Activated CD4-positive, alpha-beta memory T cell treated with anti-CD3 and anti-CD28 coated beads for 36 hours (primary cell): ENCODE measurements at regions not wholly inside any gene's neighbourhood (a gene's known extent, or its start where the extent isn't known, plus 50 kb on each side); places are given as distances from the start of the nearest gene placed in this dataset.
"Not testable (repeated sequence)": the region's sequence is repeated elsewhere in the genome, so short reads cannot be mapped to it uniquely, and the experiment has no call there.

Experiments used
- CTCF ChIA-PET: fragments of 350-600 bp; sonication (Branson Sonifier 250); formaldehyde crosslinking; loops from one replicate; lab custom pipeline; 2021; ENCODE audit warnings: antibody characterized with exemption, inconsistent platforms; lab: Charles Lee
- POLR2A ChIA-PET: fragments of 350-600 bp; sonication (Branson Sonifier 250); formaldehyde crosslinking; loops from one replicate; lab custom pipeline; 2021; ENCODE audit warnings: antibody characterized with exemption; lab: Charles Lee
- DNase-seq: peaks from one replicate; pipeline ENCODE4 v3.0.0-alpha.2; 2020
- H3K27ac Mint-ChIP-seq: one replicate; pipeline ENCODE4 v1.8.0; 2021; ENCODE audit warnings: mixed read lengths
- H3K27me3 Mint-ChIP-seq: one replicate; pipeline ENCODE4 v1.8.0; 2021; ENCODE audit warnings: mixed read lengths
- H3K36me3 Mint-ChIP-seq: one replicate; pipeline ENCODE4 v1.8.0; 2021; ENCODE audit warnings: mixed read lengths
- H3K4me1 Mint-ChIP-seq: one replicate; pipeline ENCODE4 v1.8.0; 2021; ENCODE audit warnings: low read depth, mixed read lengths
- H3K4me3 Mint-ChIP-seq: one replicate; pipeline ENCODE4 v1.8.0; 2021; ENCODE audit warnings: mild to moderate bottlenecking, mixed read lengths
- H3K9me3 Mint-ChIP-seq: one replicate; pipeline ENCODE4 v1.8.0; 2021; ENCODE audit warnings: mixed read lengths
- intact Hi-C: fragments of 100-400 bp; cut with micrococcal nuclease; formaldehyde crosslinking; loops from one replicate; pipeline ENCODE4 v1.15.1; 2023

DNA sequence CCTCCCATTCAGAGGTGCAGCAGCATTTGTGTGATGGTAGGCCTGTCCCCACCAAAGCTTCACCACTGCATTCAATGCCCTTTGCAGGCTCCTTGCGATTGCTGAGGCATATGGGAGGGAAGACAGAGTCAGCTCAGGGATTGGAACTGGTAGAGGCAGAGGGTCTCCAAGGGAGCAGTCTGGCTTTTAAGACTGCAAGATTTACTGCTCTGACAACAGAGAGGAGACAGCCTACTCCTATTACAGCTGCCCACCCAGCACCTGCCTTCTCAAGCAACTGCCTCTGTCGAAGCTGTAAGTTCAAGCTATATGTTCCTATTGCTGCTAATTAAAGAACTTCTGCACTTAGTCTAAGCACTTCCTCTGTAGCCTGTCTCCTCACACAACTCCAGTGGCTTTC lies 481.8 kb downstream of the FGF13 start:
- no peaks in the 10 kb centered on the region for H3K36me3 Mint-ChIP-seq
- intact Hi-C loops = no loop called here
- ChIA-PET CTCF (no interaction called here), POLR2A (no interaction called here)
- H3K4me1 Mint-ChIP-seq = no peaks in the 10 kb centered on the region
- DNase-seq = no peak
- H3K4me3 Mint-ChIP-seq = no peak overlapping the region
- no peak overlapping the region for H3K27ac Mint-ChIP-seq
- no peaks in the 10 kb centered on the region for H3K9me3 Mint-ChIP-seq
- H3K27me3 Mint-ChIP-seq = no peaks in the 10 kb centered on the region

DNA sequence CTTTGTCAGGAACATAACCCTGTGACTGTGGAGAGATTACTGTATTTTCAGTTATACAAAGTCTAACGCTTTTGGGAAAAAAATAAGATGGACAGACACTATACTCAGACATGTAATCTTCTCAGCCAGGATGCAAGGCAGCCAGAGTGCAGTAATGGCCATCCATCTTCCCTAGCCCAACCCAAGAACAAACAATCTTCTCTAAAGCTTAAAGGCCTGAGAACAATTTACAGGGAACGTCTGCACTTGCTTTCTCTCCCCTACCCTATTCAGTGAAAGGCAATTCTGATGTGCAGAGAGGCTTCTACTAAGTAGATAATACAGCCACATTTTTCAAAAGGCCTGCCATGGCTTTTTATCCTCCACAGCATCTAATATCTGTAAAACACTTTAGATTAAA lies 471.3 kb downstream of the FGF13 start:
- H3K4me3 Mint-ChIP-seq = no peak overlapping the region
- H3K4me1 Mint-ChIP-seq = no peaks in the 10 kb centered on the region
- no peak for DNase-seq
- no peaks in the 10 kb centered on the region for H3K27me3 Mint-ChIP-seq
- H3K27ac Mint-ChIP-seq = no peak overlapping the region
- ChIA-PET CTCF (no interaction called here), POLR2A (no interaction called here)
- H3K36me3 Mint-ChIP-seq = no peaks in the 10 kb centered on the region
- H3K9me3 Mint-ChIP-seq = no peaks in the 10 kb centered on the region
- intact Hi-C loops = no loop called here

DNA sequence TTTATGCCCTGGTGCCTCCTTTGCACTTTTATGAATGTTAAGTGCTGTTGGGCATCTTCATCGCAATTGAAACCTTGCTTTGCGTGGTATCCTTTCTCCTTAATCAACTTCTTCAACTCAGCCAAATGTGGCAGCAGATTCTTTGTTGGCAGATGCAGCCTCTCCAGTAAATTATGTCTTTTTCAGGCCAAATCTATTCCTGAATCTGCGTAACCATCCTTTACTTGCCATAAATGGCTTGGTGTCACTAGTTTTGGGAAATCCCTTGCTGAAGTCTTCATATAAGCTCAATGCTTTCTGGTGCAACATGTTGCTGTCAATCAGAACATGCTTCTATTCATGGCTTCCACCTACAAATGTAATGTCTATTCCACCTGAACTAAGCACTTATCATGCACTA lies 457.5 kb downstream of the FGF13 start:
- Mint-ChIP-seq H3K4me3 (no peak overlapping the region), H3K27me3 (no peaks in the 10 kb centered on the region), H3K9me3 (no peaks in the 10 kb centered on the region), H3K4me1 (no peaks in the 10 kb centered on the region), H3K36me3 (no peaks in the 10 kb centered on the region), H3K27ac (no peak overlapping the region)
- no peak for DNase-seq
- POLR2A ChIA-PET = no interaction called here
- CTCF ChIA-PET = no interaction called here
- intact Hi-C loops = no loop called here

DNA sequence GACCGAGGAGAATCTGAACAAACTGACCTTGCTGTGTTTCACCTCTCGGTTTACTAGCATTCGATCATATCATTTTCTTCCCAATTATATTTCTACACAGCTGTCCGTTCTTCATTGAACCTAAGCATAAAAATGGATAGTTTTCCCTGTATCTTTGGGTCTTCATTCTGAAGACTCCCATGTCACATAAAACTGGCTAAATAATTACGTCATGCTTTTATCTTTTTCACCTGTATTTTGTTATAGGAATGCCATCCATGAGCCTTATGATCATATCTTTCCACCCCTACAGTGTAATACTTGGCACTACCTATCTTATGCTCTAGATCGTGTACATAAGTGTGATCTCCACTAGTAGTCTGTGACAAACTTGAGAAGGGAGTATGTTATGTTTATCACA lies 456.1 kb downstream of the FGF13 start:
- H3K4me3 Mint-ChIP-seq = no peak overlapping the region
- ChIA-PET POLR2A (no interaction called here), CTCF (no interaction called here)
- no peaks in the 10 kb centered on the region for H3K4me1 Mint-ChIP-seq
- H3K36me3 Mint-ChIP-seq = no peaks in the 10 kb centered on the region
- intact Hi-C loops = no loop called here
- no peak overlapping the region for H3K27ac Mint-ChIP-seq
- no peak for DNase-seq
- H3K27me3 Mint-ChIP-seq = no peaks in the 10 kb centered on the region
- no peaks in the 10 kb centered on the region for H3K9me3 Mint-ChIP-seq

DNA sequence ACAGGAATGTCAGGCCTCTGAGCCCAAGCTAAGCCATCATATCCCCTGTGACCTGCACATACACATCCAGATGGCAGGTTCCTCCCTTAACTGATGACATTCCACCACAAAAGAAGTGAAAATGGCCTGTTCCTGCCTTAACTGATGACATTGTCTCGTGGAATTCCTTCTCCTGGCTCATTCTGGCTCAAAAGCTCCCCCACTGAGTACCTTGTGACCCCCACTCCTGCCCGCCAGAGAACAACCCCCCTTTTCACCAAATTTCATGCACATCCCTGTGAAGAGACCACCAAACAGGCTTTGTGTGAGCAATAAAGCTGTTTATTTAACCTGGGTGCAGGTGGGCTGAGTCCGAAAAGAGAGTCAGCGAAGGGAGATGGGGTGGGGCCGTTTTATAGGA lies 447.4 kb downstream of the FGF13 start:
- H3K27ac Mint-ChIP-seq, H3K27me3 Mint-ChIP-seq, DNase-seq, H3K4me1 Mint-ChIP-seq, POLR2A ChIA-PET, H3K9me3 Mint-ChIP-seq, H3K4me3 Mint-ChIP-seq, H3K36me3 Mint-ChIP-seq, intact Hi-C loops, CTCF ChIA-PET: not testable (repeated sequence)

DNA sequence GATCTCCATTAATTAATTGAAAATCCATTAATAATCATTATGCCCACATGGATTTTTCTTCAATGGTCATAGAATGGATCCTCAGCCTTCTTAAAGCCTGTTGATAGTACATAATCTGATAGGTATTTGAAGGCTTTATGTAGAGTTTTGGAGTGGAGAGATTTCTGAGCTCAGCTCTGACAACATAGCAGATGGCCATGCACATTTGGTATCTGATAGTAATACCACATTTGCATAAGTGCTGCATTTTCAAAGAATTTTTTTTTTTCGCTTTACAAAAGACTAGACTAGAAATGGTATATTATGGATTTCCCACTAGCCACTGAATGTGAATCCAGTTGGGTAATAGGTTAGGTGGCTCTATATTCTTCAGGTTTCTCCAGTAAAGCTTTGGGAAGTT lies 440.6 kb downstream of the FGF13 start:
- no peak for DNase-seq
- H3K27ac Mint-ChIP-seq = no peak overlapping the region
- no peaks in the 10 kb centered on the region for H3K36me3 Mint-ChIP-seq
- POLR2A ChIA-PET = no interaction called here
- H3K9me3 Mint-ChIP-seq = no peaks in the 10 kb centered on the region
- no peak overlapping the region for H3K4me3 Mint-ChIP-seq
- CTCF ChIA-PET = no interaction called here
- no peaks in the 10 kb centered on the region for H3K4me1 Mint-ChIP-seq
- intact Hi-C loops = no loop called here
- no peaks in the 10 kb centered on the region for H3K27me3 Mint-ChIP-seq

DNA sequence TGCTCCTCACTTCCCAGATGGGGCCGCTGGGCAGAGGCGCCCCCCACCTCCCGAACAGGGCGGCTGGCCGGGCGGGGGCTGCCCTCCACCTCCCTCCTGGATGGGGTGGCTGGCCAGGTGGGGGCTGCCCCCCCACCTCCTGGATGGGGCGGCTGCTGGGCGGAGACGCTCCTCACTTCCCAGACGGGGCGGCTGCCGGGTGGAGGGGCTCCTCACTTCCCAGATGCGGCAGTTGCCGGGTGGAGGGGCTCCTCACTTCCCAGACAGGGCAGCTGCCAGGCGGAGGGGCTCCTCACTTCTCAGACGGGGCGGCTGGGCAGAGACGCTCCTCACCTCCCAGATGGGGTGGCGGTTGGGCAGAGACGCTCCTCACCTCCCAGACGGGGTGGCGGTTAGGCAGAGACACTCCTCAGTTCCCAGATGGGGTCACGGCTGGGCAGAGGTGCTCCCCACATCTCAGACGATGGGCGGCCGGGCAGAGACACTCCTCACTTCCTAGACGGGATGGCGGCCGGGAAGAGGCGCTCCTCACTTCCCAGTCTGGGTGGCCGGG lies 428.8 kb downstream of the FGF13 start:
- H3K36me3 Mint-ChIP-seq, DNase-seq, POLR2A ChIA-PET, CTCF ChIA-PET, H3K9me3 Mint-ChIP-seq, H3K27ac Mint-ChIP-seq, H3K4me1 Mint-ChIP-seq, intact Hi-C loops, H3K27me3 Mint-ChIP-seq, H3K4me3 Mint-ChIP-seq: not testable (repeated sequence)

DNA sequence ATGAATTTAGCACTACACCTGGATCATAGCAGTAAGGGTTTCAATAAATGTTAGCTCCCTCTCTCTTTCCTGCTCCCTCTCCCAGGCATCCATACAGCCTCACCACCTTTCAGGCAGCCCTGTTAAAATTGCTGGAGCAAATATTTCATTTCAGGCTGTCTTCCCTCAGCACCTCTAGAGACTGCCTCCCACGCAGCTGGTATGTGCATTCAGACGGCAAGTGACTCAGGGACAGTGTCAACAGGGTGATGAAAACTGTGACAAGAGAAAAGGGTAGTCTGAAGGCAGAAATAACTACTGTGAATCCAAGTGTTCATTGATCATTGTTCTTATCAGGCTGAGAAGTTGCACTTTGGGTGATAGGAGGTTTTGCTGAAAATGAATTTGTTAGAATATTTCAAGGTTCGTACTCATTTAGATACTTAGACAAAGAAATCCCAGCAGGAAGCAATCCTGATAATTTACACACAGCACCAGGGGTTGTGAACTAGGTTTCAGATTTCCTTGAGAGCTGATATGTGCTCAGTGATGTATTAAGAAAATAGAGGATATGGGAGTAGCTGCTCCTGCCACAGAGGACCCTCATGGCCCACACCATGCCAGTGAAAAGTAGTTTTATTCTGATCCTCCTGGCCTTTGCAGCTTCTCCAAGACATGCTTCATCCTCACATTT lies 424.2 kb downstream of the FGF13 start:
- H3K4me3 Mint-ChIP-seq = no peak overlapping the region
- H3K4me1 Mint-ChIP-seq = no peaks in the 10 kb centered on the region

DNA sequence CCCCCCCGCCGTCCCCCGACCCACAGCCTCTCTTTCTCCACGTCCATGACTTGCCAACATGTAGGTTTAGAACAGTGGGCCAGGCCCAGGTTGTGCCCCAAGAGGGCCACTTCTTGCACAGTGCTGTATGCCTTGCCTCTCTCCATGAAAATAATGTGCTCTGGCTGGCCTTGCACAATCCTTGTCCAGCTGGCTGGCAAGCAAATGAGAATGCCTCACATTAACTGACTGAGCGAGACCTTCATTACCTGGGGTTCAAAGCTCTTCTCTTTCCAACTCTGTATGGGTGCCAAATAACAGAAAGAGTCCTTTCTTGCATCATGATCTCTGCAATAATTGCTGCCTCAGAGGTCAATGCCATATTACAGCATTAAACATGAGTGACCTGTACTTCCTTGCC lies 416.6 kb downstream of the FGF13 start:
- intact Hi-C loops = no loop called here
- CTCF ChIA-PET = no interaction called here
- DNase-seq = no peak
- Mint-ChIP-seq H3K27ac (no peak overlapping the region), H3K4me1 (no peaks in the 10 kb centered on the region), H3K9me3 (no peaks in the 10 kb centered on the region), H3K4me3 (no peak overlapping the region), H3K36me3 (no peaks in the 10 kb centered on the region), H3K27me3 (no peaks in the 10 kb centered on the region)
- POLR2A ChIA-PET = no interaction called here

More for the DNA sequence above, 424.2 kb downstream of the FGF13 start:
- H3K27ac Mint-ChIP-seq = no peak overlapping the region
- H3K36me3 Mint-ChIP-seq = no peaks in the 10 kb centered on the region
- intact Hi-C loops = no loop called here
- ChIA-PET CTCF (no interaction called here), POLR2A (no interaction called here)
- no peaks in the 10 kb centered on the region for H3K27me3 Mint-ChIP-seq
- DNase-seq = no peak
- no peaks in the 10 kb centered on the region for H3K9me3 Mint-ChIP-seq

DNA sequence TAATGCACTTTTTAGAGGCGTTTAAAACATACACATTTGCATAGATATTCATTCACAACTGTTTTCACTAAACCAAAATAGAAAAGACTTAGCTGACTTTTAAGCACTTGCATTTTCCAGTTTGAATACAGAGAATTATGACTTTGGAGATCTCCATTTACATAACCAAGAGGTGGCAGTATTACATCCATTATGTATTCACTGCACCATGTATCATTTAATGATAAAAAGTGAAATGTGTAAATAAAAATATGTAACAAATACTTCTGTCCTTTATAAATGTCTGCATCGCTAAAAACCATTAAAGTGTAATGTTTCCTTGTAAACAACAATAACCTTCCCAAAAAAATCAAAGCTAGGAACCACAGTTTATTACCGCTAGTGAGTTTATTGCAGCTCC lies 413.2 kb downstream of the FGF13 start:
- ChIA-PET CTCF (no interaction called here), POLR2A (no interaction called here)
- Mint-ChIP-seq H3K4me1 (no peaks in the 10 kb centered on the region), H3K4me3 (no peak overlapping the region), H3K9me3 (no peaks in the 10 kb centered on the region), H3K36me3 (no peaks in the 10 kb centered on the region), H3K27ac (no peak overlapping the region), H3K27me3 (no peaks in the 10 kb centered on the region)
- no peak for DNase-seq
- intact Hi-C loops = no loop called here

DNA sequence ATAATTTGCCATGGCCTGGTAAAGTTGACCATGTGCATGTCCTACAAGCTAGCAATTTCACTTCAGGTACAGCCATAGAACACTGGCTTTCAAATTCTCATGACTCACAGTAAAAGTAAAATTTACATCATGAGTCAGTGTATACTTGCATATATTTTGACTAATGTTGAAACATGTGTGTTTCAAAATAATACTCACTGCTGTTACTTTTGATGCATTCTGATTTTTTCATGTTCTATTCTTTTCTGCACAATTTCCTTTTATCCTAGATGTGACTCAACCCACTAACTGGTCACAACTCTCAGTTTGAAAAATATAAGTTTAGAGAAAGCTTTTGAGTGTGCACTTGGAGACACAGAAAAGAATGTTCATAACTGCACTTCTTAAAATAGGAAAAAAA lies 365.7 kb downstream of the FGF13 start:
- Mint-ChIP-seq H3K27ac (no peak overlapping the region), H3K9me3 (no peaks in the 10 kb centered on the region), H3K4me1 (no peaks in the 10 kb centered on the region), H3K36me3 (no peaks in the 10 kb centered on the region), H3K4me3 (no peak overlapping the region), H3K27me3 (no peaks in the 10 kb centered on the region)
- POLR2A ChIA-PET = no interaction called here
- no peak for DNase-seq
- intact Hi-C loops = no loop called here
- CTCF ChIA-PET = no interaction called here

DNA sequence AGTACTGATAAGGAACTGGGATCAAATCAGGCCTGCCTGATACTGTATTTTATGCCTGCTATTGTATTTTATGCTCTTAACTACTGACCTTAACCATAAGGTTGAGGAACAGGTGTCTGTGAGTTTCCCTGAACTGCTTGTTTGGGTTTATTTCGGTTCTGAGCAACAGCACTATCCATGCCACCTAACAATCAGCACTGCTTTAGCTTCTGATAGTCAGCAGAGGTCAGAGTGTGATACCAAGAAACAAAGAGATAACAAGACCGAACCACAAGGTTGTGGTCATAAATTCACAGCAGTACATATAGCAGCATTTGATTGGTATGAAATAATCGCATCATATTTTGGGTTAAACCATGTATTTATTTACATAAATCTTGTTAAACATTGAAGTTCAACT lies 362.2 kb downstream of the FGF13 start:
- no peaks in the 10 kb centered on the region for H3K36me3 Mint-ChIP-seq
- peaks cover 2% of the 10 kb centered on the region for H3K9me3 Mint-ChIP-seq
- no peak for DNase-seq
- H3K4me3 Mint-ChIP-seq = no peak overlapping the region
- CTCF ChIA-PET = no interaction called here
- POLR2A ChIA-PET = no interaction called here
- no peak overlapping the region for H3K27ac Mint-ChIP-seq
- no peaks in the 10 kb centered on the region for H3K4me1 Mint-ChIP-seq
- no peaks in the 10 kb centered on the region for H3K27me3 Mint-ChIP-seq
- intact Hi-C loops = no loop called here

DNA sequence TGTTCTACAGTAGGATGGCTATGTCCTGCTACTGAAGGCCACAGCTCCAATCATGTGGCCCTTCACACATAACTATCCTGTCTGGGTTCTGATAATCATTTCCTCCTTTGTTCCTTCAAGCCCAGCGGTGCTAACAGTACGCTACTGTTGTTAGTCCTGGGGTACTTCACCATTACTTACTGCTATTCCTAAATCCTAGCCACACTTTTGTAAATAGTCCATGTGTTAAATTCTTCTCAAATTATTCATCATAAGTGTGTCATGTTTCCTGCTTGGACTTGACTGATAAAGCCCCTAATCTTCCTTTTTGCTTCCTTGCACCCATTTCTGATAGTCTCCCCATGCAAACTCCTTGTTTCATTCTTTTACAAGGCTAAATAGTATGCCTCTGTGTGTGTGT lies 332.6 kb downstream of the FGF13 start:
- intact Hi-C loops = no loop called here
- POLR2A ChIA-PET = no interaction called here
- Mint-ChIP-seq H3K27me3 (no peaks in the 10 kb centered on the region), H3K9me3 (peaks cover 3% of the 10 kb centered on the region), H3K4me3 (no peak overlapping the region), H3K27ac (no peak overlapping the region), H3K36me3 (no peaks in the 10 kb centered on the region), H3K4me1 (no peaks in the 10 kb centered on the region)
- CTCF ChIA-PET = no interaction called here
- no peak for DNase-seq
